Fibroblast of lung (primary cell): ENCODE measurements at regions not wholly inside any gene's neighbourhood (a gene's known extent, or its start where the extent isn't known, plus 50 kb on each side); places are given as distances from the start of the nearest gene placed in this dataset.

Source experiments
- CTCF ChIP-seq, 2 donors: IDR thresholded peaks in 1 of 2; conservative IDR thresholded peaks in 1 of 2; 1 replicate in 1 of 2; 2 replicates in 1 of 2; pipeline ENCODE4 v1.5.1; 2011 to 2012; ENCODE audit warnings: low read length in 2 of 2, control low read depth in 1 of 2, inconsistent platforms in 1 of 2, low read depth in 1 of 2, mild to moderate bottlenecking in 1 of 2
- EZH2 ChIP-seq: IDR thresholded peaks from 2 replicates; pipeline ENCODE4 v1.5.1; 2012; ENCODE audit warnings: low read length, control low read depth, mild to moderate bottlenecking; ENCODE audit errors: missing control alignments

GRCh38 chr3:80192936-80193335 lies 425.1 kb upstream of the ROBO1 start:
- TF ChIP-seq CTCF (conservative IDR thresholded peaks at IDR 0.05 in 1 of 2, IDR thresholded peaks at IDR 0.05 in 1 of 2; ENCODE audit: low read depth in 1 of 2, low read length in 2 of 2) (no peak), EZH2 (no peak)
